Uterus (tissue), 3 donors: ENCODE measurements at regions not wholly inside any gene's neighbourhood (a gene's known extent, or its start where the extent isn't known, plus 50 kb on each side); places are given as distances from the start of the nearest gene placed in this dataset.

ENCODE experiments used
- DNase-seq, 2 donors: peaks; one replicate each; pipeline ENCODE4 v3.0.0-alpha.2; 2019 to 2020
- H3K27ac ChIP-seq, 2 donors: fragments of 200-600 bp; sonication (generic); 1 replicate in 1 of 2; 2 replicates in 1 of 2; pipeline ENCODE4 v1.5.1; 2016 to 2018
- H3K27me3 ChIP-seq, 2 donors: fragments of 200-600 bp; sonication (generic); one replicate each; pipeline ENCODE4 v1.5.1; 2018 to 2019; ENCODE audit warnings: control low read depth in 1 of 2
- H3K36me3 ChIP-seq, 2 donors: fragments of 200-600 bp; sonication (generic); one replicate each; pipeline ENCODE4 v1.5.1; 2019; ENCODE audit warnings: control low read depth in 1 of 2
- H3K4me1 ChIP-seq, 2 donors: fragments of 200-600 bp; sonication (generic); one replicate each; pipeline ENCODE4 v1.5.1; 2018 to 2019; ENCODE audit warnings: control low read depth in 1 of 2
- H3K4me3 ChIP-seq, 2 donors: fragments of 200-600 bp; sonication (generic); 1 replicate in 1 of 2; 2 replicates in 1 of 2; pipeline ENCODE4 v1.5.1; 2018 to 2019; ENCODE audit warnings: mild to moderate bottlenecking in 1 of 2
- H3K9me3 ChIP-seq, 2 donors: fragments of 200-600 bp; sonication (generic); one replicate each; pipeline ENCODE4 v1.5.1; 2019; ENCODE audit warnings: control low read depth in 1 of 2
- CTCF ChIP-seq, 4 experiments: fragments of 200-600 bp in 2 of 4; fragments of 450-650 bp in 2 of 4; sonication (generic) in 2 of 4; IDR thresholded peaks; one replicate each; pipeline ENCODE4 v1.5.1; 2016 to 2019; ENCODE audit warnings: antibody characterized with exemption in 4 of 4, mild to moderate bottlenecking in 2 of 4, moderate library complexity in 1 of 4
- POLR2A ChIP-seq, 2 donors: fragments of 450-650 bp; IDR thresholded peaks; one replicate each; pipeline ENCODE4 v1.6.1; 2016; ENCODE audit warnings: antibody characterized with exemption in 2 of 2, mild to moderate bottlenecking in 1 of 2, moderate library complexity in 1 of 2
- intact Hi-C: fragments of 100-400 bp; cut with DNase I; formaldehyde crosslinking; loops from one replicate; pipeline ENCODE4 v1.15.1; 2023; ENCODE audit warnings: low total_unique reads
- donor health status: DM: yes; HTN: yes; CAD: no.

GRCh38 chr16:50928065-50928464 lies 186.2 kb downstream of the CYLD start:
- intact Hi-C loops, result no loop called here
- no peak for TF ChIP-seq POLR2A (IDR thresholded peaks at IDR 0.05)
- TF ChIP-seq CTCF (IDR thresholded peaks at IDR 0.05), result no peak
- H3K27me3 ChIP-seq, result no peaks in the 10 kb centered on the region
- no peak for DNase-seq
- H3K4me3 ChIP-seq, result no peak overlapping the region
- H3K4me1 ChIP-seq, result no peaks in the 10 kb centered on the region
- H3K9me3 ChIP-seq, result no peaks in the 10 kb centered on the region
- no peak overlapping the region for H3K27ac ChIP-seq
- no peaks in the 10 kb centered on the region for H3K36me3 ChIP-seq

- no peaks in the 10 kb centered on the region for H3K9me3 ChIP-seq
- no peaks in the 10 kb centered on the region for H3K36me3 ChIP-seq
- intact Hi-C loops, result no loop called here
- no peak for DNase-seq
- H3K27me3 ChIP-seq, result no peaks in the 10 kb centered on the region
- H3K4me1 ChIP-seq, result no peaks in the 10 kb centered on the region
- no peak overlapping the region for H3K4me3 ChIP-seq
- no peak overlapping the region for H3K27ac ChIP-seq
- TF ChIP-seq POLR2A (IDR thresholded peaks at IDR 0.05), result no peak
- no peak for TF ChIP-seq CTCF (IDR thresholded peaks at IDR 0.05)
Observed at GRCh38 chr16:50925758-50926357, 184.0 kb downstream of the CYLD start.

GRCh38 chr16:50924759-50925545 lies 183.1 kb downstream of the CYLD start:
- H3K27ac ChIP-seq, result no peak overlapping the region
- H3K36me3 ChIP-seq, result no peaks in the 10 kb centered on the region
- H3K9me3 ChIP-seq, result no peaks in the 10 kb centered on the region
- H3K27me3 ChIP-seq, result no peaks in the 10 kb centered on the region
- intact Hi-C loops, result no loop called here
- no peaks in the 10 kb centered on the region for H3K4me1 ChIP-seq
- no peak for DNase-seq
- no peak overlapping the region for H3K4me3 ChIP-seq
- TF ChIP-seq POLR2A (IDR thresholded peaks at IDR 0.05), result no peak
- TF ChIP-seq CTCF (IDR thresholded peaks at IDR 0.05), result no peak

GRCh38 chr16:50917950-50918703 lies 176.2 kb downstream of the CYLD start:
- no peaks in the 10 kb centered on the region for H3K36me3 ChIP-seq
- TF ChIP-seq CTCF (IDR thresholded peaks at IDR 0.05), result no peak
- no peak for TF ChIP-seq POLR2A (IDR thresholded peaks at IDR 0.05)

GRCh38 chr16:50916040-50916439 lies 174.2 kb downstream of the CYLD start:
- TF ChIP-seq CTCF (IDR thresholded peaks at IDR 0.05) (no peak), POLR2A (IDR thresholded peaks at IDR 0.05) (no peak)

More at GRCh38 chr16:50917950-50918703, 176.2 kb downstream of the CYLD start:
- Histone ChIP-seq H3K4me3 (no peak overlapping the region), H3K27ac (no peak overlapping the region), H3K27me3 (no peaks in the 10 kb centered on the region), H3K4me1 (no peaks in the 10 kb centered on the region), H3K9me3 (no peaks in the 10 kb centered on the region)
- intact Hi-C loops, result no loop called here
- DNase-seq, result no peak

More at GRCh38 chr16:50916040-50916439, 174.2 kb downstream of the CYLD start:
- Histone ChIP-seq H3K27ac (no peak overlapping the region), H3K36me3 (no peaks in the 10 kb centered on the region), H3K9me3 (no peaks in the 10 kb centered on the region), H3K27me3 (no peaks in the 10 kb centered on the region), H3K4me1 (no peaks in the 10 kb centered on the region), H3K4me3 (no peak overlapping the region)
- DNase-seq, result no peak
- intact Hi-C loops, result no loop called here
